AML-193 (cell line): ENCODE measurements at regions not wholly inside any gene's neighbourhood (a gene's known extent, or its start where the extent isn't known, plus 50 kb on each side); places are given as distances from the start of the nearest gene placed in this dataset.
"Not testable (repeated sequence)": the region's sequence is repeated elsewhere in the genome, so short reads cannot be mapped to it uniquely, and the experiment has no call there.

Source experiments
- DNase-seq, 2 experiments: peaks; one replicate each; lab custom pipeline; 2025; lab: John Stamatoyannopoulos, UW

DNA sequence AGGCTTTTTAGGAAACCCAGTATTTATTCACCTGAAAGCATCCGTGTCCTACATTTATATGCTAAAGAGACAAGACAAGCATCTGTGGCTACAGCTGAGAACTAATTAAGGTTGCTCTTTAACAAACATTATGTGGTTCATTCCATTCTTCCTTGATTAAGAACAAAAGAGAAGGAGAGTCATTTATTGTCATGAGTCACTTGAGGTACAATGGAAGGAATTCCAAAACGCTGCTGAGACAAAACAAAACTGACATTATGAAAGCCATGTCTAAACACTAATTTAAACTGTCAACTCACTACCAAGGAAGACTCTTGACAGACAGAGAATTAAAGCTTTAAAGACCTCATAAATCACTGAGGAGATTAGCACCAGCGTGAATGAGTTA, 214.4 kb downstream of the BMP4 start:
- no peak for DNase-seq

DNA sequence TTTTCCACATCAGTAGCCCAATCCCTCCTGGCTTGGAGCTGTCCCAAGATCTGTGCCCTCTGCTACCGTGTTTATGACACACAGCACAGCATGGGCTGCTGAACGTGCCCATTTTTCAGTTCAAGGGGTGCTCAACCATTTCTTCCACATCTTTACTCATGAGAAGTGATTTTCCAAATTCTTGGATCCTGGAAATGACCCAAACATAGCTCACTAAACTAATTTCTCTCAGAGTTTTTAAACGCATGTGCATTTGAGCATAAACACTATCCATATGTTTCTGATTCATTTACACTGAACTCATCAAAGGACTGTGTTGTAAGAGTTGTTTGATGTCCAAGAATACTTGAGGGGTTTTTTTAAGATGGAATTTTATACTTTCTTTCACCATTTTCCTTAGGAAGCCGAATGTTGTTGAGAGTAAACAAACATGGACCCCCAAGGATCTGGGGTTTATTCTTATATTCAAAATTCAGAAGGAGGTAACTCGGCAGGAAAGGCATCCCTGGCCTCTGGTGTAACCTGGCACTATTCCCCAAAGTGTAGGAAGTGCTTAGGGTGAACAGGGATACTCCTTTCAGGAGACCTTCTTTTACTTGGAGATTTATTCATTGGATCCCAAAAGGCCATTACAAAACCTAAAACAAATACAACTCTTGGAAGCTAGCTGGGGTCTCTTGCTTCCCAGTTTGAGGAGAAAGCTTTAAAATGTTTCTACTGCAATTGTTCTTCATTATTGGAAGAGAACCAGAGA, 215.0 kb downstream of the BMP4 start:
- DNase-seq = no peak

DNA sequence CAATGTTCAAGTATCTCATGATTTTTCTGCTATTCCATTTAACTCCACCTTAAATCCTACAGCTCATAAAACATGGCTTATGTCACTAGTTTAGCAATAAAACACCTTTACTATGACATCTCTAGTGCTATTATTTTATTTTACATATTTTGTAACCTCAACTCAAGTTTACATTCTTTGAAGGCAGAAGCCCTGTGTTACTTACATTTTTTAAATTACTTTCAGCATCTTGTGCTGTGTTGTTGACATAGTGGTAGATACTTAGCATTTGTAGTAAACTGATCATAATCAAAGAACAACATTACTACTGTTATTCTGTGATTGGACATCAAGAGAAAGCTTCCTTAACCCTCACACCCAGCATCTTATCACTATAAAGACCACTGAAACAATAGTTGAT, 216.1 kb downstream of the BMP4 start:
- DNase-seq = no peak

DNA sequence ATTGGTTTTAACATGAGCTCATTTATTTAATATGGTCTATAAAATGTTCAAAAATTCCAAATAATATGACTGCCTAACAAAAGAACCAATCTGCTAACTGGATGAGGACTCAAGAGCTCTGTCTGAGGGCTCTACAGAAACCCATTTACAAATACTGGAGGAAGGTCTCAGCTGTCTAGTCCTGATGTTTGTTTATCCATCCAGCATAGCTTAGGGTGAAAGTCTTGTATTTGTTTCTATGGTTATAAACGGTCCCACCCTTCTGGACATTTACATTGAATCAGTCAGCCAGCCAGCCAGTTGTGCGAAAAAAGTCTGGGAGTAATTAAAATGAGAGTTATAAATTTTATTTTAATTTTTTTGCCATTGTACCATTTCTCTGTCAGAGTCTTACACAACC, 220.7 kb downstream of the BMP4 start:
- no peak for DNase-seq

DNA sequence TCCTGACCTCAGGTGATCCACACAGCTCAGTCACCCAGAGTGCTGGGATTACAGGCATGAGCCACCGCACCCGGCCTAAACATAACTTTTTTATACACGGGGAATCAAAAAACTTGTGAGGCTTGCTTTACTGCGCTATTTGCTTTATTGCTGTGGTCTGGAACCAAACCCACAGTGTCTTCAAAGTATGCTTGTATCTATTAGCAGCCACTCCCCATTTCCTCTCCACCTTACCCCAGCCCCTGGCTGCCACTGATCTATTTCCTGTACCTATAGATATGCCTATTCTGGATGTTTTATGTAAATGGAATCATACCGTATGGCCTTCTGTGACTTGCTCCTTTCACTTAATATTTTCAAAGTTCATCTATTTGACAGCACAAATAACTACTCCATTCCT, 233.4 kb downstream of the BMP4 start:
- no peak for DNase-seq

DNA sequence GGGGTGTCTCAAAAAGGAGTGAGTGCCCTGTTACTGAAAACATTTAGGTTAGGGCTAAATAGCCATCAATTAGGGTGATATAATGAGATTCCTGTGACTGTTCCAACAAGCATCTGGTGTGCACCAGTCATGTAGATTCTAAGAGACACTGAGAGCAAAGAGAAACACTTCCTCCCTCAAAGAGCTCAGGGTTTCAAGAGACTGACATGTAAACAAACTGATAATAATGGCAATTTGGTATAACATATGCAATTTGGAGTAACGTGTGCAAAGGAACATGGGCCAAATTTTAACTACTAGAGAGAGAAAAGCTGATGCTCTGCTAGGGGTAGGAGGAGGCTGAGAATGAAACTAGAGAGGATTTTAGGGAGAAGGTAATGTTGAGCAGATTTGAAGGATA, 237.1 kb downstream of the BMP4 start:
- no peak for DNase-seq

DNA sequence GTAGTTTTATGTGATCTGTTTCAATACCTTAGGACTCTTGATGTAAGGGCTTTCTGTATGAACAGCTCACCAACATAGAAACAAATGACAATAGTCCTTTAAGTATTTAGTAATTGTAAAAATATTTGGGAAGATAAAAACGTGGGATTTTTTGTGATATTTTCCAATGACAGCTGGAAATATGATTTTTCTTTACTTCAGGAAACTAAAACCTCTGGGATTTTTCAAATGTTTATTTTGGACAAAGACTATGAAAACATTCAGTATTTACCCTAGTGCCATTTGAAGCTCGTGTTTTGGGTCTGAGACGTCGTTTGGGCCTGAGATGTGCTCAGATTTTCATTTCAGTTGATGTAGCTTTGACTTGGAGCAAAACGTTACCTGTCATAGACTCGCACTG, 240.0 kb downstream of the BMP4 start:
- DNase-seq = no peak

DNA sequence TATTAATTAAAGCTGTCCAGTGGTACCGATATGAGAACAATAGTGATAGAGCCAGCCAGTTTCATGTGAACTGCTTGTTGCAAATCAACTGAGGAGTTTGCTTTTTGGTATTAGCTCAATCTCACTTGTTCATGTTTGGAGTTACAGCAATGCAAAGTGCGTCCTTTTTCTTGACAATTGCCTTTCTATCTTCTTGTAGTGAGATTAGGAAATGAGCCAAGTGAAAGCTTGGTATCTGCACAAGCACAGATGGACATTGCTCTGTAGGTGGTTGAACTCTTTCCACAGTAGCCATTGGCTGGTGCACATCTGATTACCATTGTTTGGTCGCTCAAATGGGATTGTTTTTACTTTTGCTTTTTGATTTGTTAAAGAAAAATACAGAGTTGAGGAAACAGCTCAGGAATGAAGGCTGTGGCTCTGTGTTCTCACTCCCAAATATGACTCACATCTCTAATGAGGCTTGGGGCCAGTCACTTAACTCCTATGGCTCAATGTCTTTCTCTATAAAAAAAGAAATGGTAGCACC, 241.4 kb downstream of the BMP4 start:
- DNase-seq = no peak

DNA sequence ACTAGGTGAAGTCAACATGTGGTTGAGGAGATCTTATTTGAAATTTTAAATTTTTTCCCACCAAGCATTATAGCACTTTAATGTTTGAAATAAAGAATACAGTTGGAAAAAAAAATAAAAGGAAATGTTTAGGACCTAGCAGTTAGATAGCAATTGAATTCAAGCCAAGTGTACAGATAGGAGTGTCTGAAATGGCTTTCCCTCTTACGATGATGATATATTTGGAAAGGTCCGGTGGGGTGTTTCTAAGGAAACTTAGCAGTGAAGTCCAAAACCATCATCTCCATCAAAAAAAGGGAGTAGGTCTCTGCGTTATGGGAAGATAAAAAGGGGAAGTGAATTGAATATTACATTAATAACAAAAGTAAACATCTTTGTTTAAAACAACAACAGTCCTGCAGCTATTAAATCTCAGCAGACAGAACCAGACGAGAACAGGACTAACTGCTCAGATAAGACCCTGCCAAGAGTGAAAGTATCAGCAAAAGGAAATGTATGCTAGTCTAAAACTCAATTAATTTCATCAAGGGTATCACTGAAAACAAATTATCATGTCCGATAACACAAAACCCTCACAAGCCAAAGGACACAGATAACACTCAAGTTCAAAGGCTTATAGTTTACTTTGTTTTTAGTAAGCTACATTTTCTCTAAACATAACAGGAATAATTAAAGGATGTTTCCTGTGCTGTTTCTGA, 242.0 kb downstream of the BMP4 start:
- DNase-seq = no peak

DNA sequence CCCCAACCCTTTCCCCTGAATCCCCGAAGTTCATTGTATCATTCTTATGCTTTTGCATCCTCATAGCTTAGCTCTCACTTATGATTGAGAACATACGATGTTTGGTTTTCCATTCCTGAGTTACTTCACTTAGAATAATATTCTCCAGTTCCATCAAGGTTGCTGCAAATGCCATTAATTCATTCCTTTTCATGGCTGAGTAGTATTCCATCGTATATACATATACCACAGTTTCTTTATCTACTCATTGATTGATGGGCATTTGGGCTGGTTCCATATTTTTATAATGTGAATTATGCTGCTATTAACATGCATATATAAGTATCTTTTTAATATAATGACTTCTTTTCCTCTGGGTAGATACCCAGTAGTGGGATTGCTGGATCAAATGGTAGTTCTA, 243.7 kb downstream of the BMP4 start:
- not testable (repeated sequence) for DNase-seq

DNA sequence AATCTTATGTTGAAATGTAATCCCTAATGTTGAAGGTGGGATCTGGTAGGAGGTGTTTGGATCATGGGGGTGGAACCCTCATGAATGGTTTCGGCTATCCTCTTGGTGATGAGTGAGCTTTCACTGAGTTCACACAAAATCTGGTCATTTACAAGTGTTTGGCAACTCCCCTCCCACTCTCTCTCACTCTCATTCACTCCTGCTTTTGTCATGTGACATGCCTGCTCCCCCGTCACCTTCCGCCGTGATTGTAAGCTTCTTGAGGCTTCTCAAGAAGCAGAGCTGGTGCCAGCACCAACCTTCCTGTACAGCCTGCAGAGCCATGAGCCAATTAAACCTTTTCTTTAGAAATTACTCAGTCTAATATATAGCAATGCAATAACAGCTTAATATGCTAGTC, 245.4 kb downstream of the BMP4 start:
- no peak for DNase-seq

DNA sequence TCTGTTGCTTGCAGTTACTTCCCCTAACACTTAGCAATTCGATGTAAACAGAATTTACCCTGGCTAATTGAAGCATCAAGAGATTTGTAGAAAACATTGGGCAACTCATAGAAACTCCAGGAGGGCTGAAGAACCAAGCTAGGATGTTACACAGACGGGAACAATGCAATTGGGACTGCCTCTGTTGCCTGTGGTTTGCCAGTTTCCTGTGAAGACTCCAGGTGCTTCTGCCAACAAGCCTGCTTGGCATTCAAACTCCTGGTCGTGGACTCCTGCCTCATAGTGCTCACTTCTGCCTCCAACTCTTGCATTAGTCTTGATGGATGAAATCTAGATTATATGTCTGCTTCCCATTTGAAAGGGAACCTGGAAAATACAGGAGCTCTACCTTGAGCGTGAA, 246.0 kb downstream of the BMP4 start:
- DNase-seq = no peak

DNA sequence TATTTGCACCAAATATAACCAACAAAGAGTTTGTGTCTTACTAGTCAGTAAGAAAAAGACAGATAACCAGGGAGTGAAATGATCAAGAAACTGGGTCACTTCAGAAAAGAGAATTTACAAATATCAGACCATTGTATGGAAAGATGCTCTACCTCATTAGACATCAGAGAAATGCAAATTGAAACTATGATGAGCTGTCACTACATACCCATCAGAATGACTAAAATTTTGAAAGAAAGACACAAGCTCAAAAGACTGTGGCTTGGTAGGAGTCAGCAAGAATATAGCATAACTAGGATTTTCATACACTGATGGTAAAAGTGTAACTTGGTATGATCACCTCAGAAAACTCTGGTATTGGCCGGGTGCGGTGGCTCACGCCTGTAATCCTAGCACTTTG, 247.2 kb downstream of the BMP4 start:
- no peak for DNase-seq

DNA sequence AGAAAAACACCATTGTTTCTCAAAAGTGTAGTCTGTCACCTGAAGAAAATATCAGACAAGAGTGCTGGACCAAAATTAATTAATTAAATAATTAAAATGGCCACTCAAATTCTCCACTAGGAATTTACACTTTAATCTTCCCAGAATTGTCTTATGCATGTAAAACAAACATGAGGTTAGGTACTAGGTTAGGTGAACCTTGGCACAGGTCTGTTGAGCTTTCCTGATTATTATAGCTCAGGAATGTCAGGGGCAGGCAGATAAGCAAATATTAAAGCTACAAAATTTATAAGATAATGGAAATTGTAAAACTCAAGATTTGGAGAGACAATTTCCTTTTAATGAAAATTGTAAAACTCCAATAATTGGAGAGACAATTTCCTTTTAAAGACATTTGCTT, 253.2 kb downstream of the BMP4 start:
- DNase-seq = no peak

DNA sequence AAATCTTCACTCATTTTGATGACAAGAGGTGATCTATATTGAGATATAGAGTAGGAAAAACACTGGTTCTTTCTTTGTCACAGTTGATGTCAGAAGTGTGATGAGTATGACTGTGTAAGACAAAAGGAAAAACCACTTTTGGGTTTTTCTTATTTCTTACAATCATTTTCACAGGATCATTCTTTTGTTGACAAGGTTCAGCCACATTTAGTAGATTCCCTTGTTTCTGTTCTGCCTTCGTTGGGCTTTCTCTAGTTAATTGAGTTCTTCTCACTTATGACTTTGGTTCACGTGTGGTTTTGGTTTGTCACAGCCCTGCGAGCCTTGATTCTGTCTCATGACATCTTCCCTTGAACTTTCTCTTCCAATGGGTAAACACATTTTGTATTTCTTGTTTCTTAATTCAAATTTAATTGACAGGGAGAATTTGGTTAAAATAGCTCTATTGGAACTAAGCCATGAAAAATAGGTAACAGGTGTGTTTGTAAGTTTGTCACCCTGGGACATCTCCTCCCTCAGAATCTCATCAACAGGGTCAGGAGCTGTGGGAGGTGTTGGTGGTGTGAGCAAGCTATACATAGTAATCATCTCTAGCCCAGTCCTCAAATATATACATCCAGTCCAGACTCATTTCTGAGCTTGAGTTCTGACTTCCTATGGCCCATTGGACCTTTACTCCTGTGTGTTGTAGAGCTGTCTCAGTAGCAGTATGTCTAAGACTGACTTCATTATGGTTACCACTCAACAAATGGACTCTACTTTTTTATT, 255.3 kb downstream of the BMP4 start:
- DNase-seq = no peak

DNA sequence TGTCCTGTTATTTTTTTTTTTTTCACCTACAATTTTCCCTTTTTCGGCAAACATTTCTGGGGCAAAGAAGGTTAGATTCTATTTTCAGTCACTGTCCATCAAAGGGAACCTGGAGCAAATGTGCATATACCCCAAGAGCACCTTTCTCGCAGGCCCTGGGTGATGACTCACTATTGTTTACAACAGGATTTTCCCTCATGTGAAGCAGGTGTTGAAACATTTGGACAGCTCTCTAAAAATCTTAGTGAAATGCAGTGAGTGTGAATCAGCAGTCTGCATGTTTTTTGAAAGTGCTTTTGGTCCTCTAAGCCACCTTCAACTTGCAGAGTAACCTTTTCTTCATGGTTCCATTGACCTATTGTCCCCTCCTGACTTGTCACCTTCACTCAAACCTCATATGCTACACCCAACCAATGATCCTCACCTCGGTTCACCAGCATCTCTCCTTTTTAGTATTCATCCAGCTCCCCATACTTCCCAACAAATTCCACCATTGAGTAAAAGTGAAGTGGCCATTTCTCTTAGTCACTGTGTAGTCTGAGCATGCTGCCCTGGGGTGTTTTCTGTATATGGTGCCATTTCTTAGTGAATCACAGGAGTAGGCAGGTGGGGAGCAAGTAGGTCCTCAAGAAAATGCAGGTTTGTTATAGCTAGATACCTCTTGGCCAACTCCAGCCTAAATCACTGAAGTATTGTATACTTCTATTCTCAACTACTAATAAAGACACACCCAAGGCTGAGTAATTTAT, 260.2 kb downstream of the BMP4 start:
- no peak for DNase-seq

DNA sequence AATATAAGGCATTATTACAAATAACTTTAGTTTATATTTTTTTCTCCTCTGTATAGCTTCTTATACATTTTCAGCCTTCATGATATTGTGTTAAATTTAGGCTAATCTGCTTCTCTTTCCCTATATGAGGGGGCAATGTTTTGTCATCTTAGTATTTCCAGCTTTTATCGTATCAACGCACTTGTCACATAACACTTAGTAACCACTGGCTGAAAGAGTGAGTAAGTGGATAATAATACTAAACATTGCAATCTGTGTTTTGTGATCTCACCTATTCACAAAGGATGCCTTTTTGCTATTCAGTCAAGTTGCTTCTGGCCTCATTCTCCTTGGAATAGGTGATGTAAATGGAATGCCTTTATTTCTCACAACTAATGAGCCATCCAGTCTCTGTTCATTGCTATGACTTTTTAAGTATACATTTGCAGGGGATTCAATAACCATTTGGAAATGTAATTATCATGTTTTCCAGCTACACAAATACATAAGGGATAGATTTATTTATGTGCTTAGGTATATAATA, 260.9 kb downstream of the BMP4 start:
- no peak for DNase-seq

DNA sequence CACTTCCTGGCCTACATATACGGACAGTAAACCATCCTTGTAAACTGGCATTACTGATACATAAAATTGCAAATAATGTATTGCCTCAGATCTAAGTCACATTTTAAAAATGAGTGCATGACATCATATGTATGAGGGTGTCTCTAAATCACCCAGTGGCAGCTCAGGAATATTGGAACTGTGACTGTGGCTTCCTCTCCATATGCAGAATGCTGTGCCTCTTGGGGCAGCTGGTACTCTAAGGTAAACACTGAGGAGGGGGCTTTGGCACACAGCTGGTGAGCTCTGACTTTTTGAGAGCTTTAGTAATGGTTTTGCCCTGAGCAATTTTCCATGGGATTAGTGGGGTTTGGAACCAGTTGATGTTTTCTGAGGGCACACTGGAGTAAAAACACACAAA, 263.7 kb downstream of the BMP4 start:
- no peak for DNase-seq

DNA sequence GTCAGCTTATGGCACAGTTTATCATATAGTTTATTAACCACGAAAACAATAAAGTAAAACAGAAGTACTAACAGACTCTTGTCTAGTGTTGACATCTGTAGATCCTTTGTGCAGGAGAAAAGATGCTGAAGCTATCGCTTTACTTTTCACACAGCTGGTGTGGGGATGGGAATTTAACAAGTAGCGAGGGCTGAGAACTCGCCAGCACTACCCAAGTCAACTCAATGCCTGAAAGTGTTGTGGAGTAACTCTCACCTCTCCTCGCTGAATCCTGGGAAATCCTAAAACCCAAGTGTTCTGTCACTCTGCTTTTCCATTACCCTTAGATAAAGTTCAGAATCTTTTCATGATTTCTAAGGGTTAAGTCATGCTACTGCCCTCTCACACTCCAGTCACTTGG, 264.2 kb downstream of the BMP4 start:
- DNase-seq = no peak

DNA sequence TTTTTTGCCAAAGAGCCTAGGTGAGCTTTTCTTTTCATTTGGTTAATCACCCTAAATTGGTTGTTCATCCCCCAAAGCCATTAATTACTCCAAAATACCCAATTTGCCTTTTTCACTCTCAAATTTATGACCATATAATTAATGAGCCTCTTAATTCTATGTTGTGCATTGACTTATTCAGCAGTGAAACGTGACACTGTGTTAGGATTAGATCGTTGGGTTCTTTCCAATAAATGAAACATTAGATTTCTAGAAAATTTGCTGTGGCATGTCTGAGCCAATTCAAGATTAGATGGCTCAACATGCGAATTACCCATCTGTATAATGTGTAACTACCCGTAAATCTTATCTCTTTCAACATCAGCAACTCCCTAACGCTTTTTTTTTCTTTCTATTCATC, 273.4 kb downstream of the BMP4 start:
- DNase-seq = no peak

DNA sequence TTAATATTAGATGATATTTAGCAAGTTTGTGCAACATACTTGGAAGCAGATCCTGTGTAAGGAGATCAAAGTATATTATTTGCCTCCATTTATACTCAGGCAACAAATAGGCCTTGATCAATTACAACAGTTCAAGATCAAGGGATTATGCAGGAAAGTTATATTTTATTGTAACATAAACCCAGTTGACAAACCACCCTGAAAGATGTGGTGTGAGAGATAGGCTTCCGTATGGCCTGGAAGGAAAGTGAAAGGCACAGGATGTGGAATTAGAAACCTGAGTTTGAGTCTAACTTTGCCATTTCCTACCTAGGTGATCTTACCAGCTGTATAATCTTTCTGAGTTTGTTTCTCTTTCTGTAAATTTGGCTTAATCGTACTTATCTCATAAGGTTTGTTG, 284.1 kb downstream of the BMP4 start:
- no peak for DNase-seq

DNA sequence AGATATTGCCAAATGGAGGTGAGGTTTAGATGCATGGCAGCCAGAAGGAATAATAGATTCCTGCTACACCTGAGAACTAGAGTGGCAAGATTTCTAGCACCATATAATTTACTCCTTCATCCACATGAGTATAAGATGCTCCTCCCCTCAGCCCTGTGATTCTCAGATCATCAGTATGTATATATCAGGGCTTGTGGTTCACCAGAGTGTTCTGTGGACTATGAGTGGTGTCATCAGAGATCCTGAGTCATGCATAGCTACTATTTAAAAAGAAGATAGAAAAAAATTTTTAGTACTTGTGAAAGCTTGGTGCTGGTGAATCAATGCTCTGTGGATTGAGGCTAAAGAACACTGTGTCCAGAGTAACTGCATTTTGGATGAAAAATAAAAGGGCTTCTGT, 285.9 kb downstream of the BMP4 start:
- DNase-seq = no peak
